ENCODE measurements at regions not wholly inside any gene's neighbourhood (a gene's known extent, or its start where the extent isn't known, plus 50 kb on each side); places are given as distances from the start of the nearest gene placed in this dataset.

DNA sequence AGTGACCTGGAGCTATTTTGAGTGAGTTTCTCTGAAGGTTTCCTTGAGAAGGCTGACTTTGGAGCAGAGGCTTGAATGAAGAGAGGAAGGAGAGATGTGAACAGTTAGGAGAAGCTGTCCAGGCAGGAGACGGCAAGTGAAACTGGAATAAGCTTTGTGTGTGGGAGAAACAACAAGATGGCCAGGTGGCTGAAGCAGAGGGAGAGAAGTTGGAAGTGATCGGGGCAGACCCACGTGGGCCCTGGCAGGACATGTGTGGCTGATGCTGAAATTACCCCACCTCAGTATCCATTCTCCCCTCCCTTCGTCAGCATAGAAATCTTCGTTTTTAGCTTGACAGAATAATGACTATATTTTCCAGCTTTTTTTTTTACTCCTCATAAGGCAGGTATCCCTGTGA is 809.2 kb upstream of the TMEM132C start:
- TF ChIP-seq CTCF (IDR thresholded peaks at IDR 0.05; ENCODE audit: extremely low read depth, low read depth, low read length) = no peak
- H3K9me3 ChIP-seq (ENCODE audit: low read depth, low read length) = no peaks in the 10 kb centered on the region
- H3K79me2 ChIP-seq (ENCODE audit: insufficient read depth, low read length) = no peaks in the 10 kb centered on the region
- DNase-seq (ENCODE audit: insufficient read length, low spot score, missing footprints) = no peak
- no peak overlapping the region for H3K4me2 ChIP-seq (ENCODE audit: insufficient read depth, low read length)
- H3K27me3 ChIP-seq (ENCODE audit: insufficient read depth, low read length) = peaks cover 26% of the 10 kb centered on the region
- H3K4me1 ChIP-seq (ENCODE audit: insufficient read depth, low read length) = no peaks in the 10 kb centered on the region
- no peak overlapping the region for H3K4me3 ChIP-seq (ENCODE audit: insufficient read depth, low read length)
- no peaks in the 10 kb centered on the region for H4K20me1 ChIP-seq (ENCODE audit: insufficient read depth, low read length)
- H3K27ac ChIP-seq (ENCODE audit: low read depth, low read length) = no peak overlapping the region
- no peaks in the 10 kb centered on the region for H3K36me3 ChIP-seq (ENCODE audit: insufficient read depth, low read length)
- no peak overlapping the region for H2AFZ ChIP-seq (ENCODE audit: low read length)

- Histone ChIP-seq H3K36me3 (ENCODE audit: insufficient read depth, low read length) (no peaks in the 10 kb centered on the region), H3K27me3 (ENCODE audit: insufficient read depth, low read length) (peaks cover 27% of the 10 kb centered on the region), H3K4me2 (ENCODE audit: insufficient read depth, low read length) (no peak overlapping the region), H3K4me3 (ENCODE audit: insufficient read depth, low read length) (no peak overlapping the region), H4K20me1 (ENCODE audit: insufficient read depth, low read length) (no peaks in the 10 kb centered on the region), H2AFZ (ENCODE audit: low read length) (no peak overlapping the region), H3K79me2 (ENCODE audit: insufficient read depth, low read length) (no peaks in the 10 kb centered on the region), H3K4me1 (ENCODE audit: insufficient read depth, low read length) (no peaks in the 10 kb centered on the region), H3K27ac (ENCODE audit: low read depth, low read length) (no peak overlapping the region), H3K9me3 (ENCODE audit: low read depth, low read length) (no peaks in the 10 kb centered on the region)
- DNase-seq (ENCODE audit: insufficient read length, low spot score, missing footprints) = no peak
- TF ChIP-seq CTCF (IDR thresholded peaks at IDR 0.05; ENCODE audit: extremely low read depth, low read depth, low read length) = no peak
Measured at GRCh38 chr12:127459166-127459565, 807.8 kb upstream of the TMEM132C start.

DNA sequence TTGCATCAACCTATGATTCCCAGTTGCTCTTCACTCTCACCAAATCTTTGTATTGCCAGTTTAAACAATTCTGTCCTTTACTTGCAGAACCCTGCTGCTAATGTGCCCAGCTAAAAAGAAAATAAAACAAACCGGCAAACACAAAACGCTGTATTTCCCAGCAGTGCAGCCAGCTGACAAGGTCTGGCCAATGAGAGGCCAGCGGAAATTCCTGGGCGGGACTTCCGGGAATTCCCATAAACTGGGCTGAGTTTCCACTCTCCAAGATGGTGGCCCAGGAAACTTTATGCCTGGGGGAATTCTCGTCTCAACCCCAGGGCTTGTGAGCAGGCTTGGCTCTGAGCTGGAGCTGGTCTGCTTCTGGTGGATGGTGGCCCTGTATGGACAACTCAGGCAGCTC is 807.3 kb upstream of the TMEM132C start:
- Histone ChIP-seq H3K4me2 (ENCODE audit: insufficient read depth, low read length) (no peak overlapping the region), H4K20me1 (ENCODE audit: insufficient read depth, low read length) (no peaks in the 10 kb centered on the region), H3K9me3 (ENCODE audit: low read depth, low read length) (no peaks in the 10 kb centered on the region), H3K4me1 (ENCODE audit: insufficient read depth, low read length) (no peaks in the 10 kb centered on the region), H3K27me3 (ENCODE audit: insufficient read depth, low read length) (peaks cover 25% of the 10 kb centered on the region), H3K27ac (ENCODE audit: low read depth, low read length) (no peak overlapping the region), H3K4me3 (ENCODE audit: insufficient read depth, low read length) (no peak overlapping the region), H2AFZ (ENCODE audit: low read length) (no peak overlapping the region), H3K36me3 (ENCODE audit: insufficient read depth, low read length) (no peaks in the 10 kb centered on the region), H3K79me2 (ENCODE audit: insufficient read depth, low read length) (no peaks in the 10 kb centered on the region)
- no peak for TF ChIP-seq CTCF (IDR thresholded peaks at IDR 0.05; ENCODE audit: extremely low read depth, low read depth, low read length)
- DNase-seq (ENCODE audit: insufficient read length, low spot score, missing footprints) = no peak

DNA sequence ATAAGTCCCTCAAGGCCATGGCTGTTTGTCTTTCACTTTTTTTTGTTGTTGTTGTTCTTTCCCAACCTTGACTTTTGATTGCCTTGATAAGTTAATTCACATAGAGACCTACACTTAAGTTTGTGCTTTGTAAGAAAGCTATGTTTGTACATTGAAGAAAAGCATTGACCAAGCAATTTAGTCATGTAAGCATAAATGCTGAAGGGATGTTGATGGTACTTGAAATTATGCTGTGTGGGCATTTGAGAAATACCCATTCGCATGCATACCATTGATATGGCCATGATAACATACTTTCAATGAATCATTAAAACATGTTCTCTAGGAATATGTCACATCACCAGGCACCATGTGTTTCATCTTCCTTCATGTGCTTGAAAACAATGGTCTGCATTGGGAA is 803.7 kb upstream of the TMEM132C start:
- Histone ChIP-seq H3K27ac (ENCODE audit: low read depth, low read length) (no peak overlapping the region), H4K20me1 (ENCODE audit: insufficient read depth, low read length) (no peaks in the 10 kb centered on the region), H3K9me3 (ENCODE audit: low read depth, low read length) (no peaks in the 10 kb centered on the region), H3K4me3 (ENCODE audit: insufficient read depth, low read length) (no peak overlapping the region), H3K27me3 (ENCODE audit: insufficient read depth, low read length) (peaks cover 10% of the 10 kb centered on the region), H3K36me3 (ENCODE audit: insufficient read depth, low read length) (no peaks in the 10 kb centered on the region), H3K79me2 (ENCODE audit: insufficient read depth, low read length) (no peaks in the 10 kb centered on the region), H2AFZ (ENCODE audit: low read length) (no peak overlapping the region), H3K4me2 (ENCODE audit: insufficient read depth, low read length) (no peak overlapping the region), H3K4me1 (ENCODE audit: insufficient read depth, low read length) (no peaks in the 10 kb centered on the region)
- TF ChIP-seq CTCF (IDR thresholded peaks at IDR 0.05; ENCODE audit: extremely low read depth, low read depth, low read length) = no peak
- DNase-seq (ENCODE audit: insufficient read length, low spot score, missing footprints) = no peak
